ENCODE measurements at regions not wholly inside any gene's neighbourhood (a gene's known extent, or its start where the extent isn't known, plus 50 kb on each side); places are given as distances from the start of the nearest gene placed in this dataset.

- no peak for DNase-seq
Measured at GRCh38 chr1:22362626-22363402, 88.8 kb upstream of the ZBTB40 start.

DNA sequence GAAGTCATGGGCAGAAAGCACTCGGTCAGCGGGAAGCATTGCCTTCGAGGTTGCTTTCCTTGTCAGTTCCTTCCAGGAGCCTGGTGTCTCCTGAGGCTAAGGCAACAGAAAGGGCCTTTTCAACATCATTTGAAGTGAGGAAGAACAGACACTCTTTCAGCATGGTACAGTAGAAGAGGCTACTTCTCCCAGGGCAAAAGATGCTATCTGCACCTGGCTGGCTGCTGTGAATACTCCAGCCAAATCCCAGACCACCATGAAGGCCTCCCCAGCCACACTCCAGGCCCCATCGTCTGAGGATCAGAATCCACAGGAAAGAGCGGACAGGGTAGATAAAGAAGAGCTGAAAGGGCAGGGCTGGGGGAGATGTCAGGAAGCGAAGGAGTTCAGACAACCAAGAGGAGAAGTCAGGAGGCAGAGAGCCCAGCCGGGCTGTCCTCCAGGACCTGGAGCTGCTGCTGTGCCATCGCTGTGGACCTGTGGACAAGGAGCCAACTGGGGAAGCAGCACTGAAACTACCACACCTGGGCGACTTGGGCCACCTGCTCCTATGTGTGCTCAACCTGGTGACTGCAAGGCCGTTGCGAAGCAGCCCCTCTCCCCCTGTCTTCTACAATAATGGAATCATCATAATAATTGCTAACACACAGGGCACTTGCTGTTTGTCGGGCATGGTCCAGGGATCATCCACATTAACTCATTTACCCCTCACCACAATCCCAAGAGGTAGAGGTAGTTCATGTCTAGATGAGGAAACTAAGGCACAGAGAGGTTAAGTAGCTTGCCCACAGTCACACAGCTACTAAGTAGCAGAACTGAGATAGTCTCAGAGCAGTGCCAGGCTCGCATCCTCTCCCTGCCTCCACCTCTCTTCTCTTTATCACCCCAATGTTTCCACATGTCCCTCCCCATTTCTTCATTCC lies 88.0 kb upstream of the ZBTB40 start:
- DNase-seq, result no peak

DNA sequence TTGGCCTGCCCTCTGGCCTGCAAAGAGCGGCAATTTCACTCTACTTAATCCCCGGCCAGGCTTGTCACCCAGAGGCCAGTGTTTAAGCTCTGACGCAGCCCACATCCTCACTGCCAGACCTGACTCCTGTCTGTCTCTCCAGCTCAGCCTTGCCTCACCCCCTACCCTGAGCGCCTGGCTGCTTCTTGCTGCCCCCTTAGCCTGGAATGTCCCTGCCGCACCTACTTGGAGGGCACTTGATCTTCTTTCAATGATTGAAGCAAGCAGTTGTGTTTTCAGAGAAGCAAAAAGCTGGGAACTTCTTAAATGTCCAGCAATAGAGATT lies 87.4 kb upstream of the ZBTB40 start:
- DNase-seq, result no peak

DNA sequence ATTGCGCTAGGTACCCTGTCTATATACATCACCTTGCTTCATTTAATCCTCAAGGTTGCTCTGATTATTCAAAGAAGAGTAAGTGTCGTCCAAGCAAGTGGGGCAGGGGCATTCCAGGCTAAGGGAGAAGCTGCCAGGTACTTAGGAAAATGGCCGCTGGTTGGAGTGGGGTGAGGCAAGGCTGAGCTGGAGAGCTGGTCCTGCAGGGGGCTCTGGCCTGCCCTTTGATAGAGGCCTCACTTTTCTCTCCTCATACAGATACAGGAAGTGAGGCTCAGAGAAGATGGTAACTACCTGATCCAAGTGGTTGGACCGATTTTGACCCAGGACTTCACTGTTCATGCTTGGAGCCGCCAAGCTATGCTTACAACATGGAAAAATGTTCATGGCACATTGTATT lies 86.9 kb upstream of the ZBTB40 start:
- no peak for DNase-seq

GRCh38 chr1:22365331-22366295 lies 86.0 kb upstream of the ZBTB40 start:
- DNase-seq, result no peak

GRCh38 chr1:22366346-22366745 lies 85.3 kb upstream of the ZBTB40 start:
- DNase-seq, result no peak

- DNase-seq, result no peak
Measured at GRCh38 chr1:22368125-22368524, 83.5 kb upstream of the ZBTB40 start.

GRCh38 chr1:22369294-22370189 lies 82.1 kb upstream of the ZBTB40 start:
- DNase-seq, result no peak

- no peak for DNase-seq
Measured at GRCh38 chr1:22370190-22370498, 81.5 kb upstream of the ZBTB40 start.

- no peak for DNase-seq
Measured at GRCh38 chr1:22371408-22371807, 80.2 kb upstream of the ZBTB40 start.

DNA sequence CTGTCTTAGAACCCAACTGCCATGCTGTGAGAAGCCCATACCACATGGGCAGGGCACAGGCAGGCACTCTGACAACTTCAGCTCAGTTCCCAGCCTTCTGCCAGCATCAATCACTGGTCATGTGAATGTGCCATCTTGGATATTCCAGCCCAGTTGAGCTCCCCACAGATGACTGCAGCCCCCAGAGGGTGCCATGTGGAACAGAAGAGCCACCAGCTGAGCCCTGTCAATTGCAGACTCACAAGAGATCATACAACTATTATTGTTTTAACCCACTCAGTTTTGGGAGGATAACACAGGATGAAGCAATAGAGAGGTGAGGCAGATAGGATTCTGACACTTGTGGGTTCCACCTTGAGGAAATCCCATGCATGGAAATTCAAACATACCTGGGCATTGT lies 78.4 kb upstream of the ZBTB40 start:
- DNase-seq, result no peak

GRCh38 chr1:22374001-22374400 lies 77.7 kb upstream of the ZBTB40 start:
- DNase-seq, result no peak

DNA sequence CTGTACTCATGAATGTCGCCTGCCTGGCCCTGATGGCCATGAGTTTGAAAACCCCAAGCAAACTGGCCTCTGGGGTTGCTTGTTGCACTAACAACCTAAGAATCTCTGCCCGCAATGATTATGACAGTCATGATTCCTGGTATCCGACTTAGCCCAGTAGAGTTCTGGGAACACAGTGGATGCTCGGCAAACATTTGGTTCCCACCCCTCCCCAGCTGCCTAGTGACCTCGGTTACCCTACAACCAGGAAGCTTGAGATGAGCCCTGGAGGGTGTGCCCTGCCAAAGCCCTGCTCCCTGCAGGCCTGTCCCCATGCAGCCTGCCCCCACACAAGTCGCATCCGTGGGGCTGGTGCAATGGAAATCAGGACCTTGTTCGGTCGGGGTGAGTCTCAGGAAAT lies 76.0 kb upstream of the ZBTB40 start:
- no peak for DNase-seq

GRCh38 chr1:22376001-22376400 lies 75.7 kb upstream of the ZBTB40 start:
- no peak for DNase-seq

DNA sequence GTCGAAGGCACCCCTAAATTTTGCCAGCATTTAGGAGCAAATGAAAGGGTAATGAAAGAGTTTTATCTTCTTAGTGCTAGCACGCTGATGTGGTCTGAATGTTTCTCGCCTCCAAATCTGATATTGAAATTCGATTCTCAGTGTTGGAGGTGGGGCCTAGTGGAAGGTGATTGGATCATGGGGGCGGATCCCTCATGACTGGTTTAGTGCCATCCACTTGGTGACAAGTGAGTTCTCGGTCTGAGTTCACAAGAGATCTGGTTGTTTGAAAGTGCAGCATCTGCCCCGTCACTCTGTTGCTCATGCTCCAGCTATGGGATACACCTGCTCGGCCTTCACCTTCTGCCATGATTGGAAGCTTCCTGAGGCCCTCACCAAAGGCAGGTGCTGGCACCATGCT lies 75.1 kb upstream of the ZBTB40 start:
- DNase-seq, result no peak

DNA sequence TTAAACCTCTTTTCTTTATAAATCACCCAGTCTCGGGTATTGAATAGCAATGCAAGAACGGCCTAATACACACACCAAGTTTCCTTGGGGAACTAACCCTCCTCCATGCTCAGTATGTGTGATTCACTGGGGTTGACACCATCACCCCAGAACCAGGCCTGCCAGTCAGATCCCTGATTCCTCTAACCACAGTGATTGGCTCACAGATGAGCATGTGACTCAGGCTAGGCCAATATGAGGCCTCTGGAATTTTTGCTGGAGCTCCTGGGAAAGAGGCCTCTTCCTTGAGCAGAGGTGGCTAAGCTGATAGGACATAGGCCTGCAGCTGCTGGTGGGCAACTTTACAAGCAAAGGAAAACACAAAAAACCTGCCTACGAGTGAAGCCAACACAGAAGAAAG lies 74.7 kb upstream of the ZBTB40 start:
- DNase-seq, result no peak

DNA sequence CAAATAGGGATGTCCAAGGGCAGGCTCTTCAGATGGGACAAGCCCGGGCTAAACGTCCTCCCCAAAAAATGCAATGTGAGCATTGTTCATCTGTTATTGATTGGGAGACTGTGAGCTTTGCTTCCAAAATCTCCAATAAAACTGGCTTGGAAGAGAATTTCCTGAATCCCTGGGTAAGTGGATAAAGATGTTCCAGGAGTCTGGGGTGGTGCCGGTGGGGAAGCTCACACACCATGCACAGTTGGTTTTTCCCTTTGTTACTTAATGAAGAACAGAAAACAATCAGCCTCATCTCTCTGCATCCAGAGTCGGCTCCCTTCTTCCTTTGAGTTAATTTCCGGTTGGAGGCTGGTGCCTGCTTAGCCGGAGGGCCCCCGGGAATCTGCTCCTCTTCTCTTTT lies 72.1 kb upstream of the ZBTB40 start:
- DNase-seq, result no peak

DNA sequence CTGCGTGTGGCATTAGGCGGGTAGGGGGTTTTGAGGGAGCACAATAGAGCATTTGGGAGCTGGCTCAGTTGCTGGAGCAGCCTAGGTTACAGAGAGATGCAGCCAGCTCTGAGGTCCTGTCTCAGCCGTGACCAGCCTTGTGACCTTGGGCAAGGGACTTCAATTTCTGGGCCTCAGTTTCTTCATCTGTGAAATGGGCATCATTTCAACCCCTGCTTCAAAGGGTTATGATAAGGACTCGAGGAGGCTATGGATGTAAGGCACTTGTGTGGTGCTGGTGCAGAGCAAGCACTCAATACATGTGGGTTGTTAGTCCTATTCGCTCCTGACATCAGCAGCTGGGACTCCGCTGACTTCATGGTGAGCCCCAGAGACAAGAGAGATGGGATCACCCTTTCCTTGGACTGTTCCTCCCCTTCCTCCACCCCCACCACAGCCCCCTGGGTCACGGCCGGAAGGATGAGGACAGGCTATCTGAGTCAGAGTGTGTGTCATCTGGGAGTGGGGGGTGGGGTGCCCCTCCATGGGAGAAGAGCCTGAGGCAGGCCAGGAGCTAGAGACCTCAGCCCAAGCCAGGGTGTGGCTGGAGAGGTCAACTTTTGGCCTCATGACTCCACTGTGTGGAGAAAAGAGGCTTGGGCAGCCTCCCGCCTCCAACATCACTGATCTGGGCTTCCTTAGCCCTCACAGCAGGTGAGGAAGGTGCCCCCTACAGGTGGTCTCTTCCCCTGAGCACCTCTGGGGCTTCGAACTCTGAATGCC lies 71.4 kb upstream of the ZBTB40 start:
- no peak for DNase-seq

- DNase-seq, result no peak
Measured at GRCh38 chr1:22383526-22384294, 67.9 kb upstream of the ZBTB40 start.

GRCh38 chr1:22385537-22385936 lies 66.1 kb upstream of the ZBTB40 start:
- no peak for DNase-seq

DNA sequence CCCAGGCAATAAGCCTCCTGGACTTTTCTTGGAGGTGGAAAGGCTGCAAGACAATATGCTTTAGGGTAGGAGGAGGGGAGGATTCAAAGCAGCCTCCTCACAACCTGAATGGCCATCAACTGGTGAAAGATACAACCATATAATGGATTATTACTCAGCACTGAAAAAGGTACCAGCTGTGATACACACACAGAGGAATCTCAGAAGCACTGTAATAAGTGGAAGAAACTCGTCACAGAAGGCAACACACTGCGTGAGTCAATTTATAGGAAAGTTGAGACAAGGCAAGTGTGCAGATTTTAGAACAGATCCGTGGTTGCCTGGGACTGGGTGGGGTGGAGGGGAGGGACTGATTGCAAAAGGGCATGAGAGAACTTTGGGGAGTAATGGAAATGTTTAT lies 64.9 kb upstream of the ZBTB40 start:
- DNase-seq, result no peak
